NB4 (cell line): ENCODE measurements at regions not wholly inside any gene's neighbourhood (a gene's known extent, or its start where the extent isn't known, plus 50 kb on each side); places are given as distances from the start of the nearest gene placed in this dataset.
A peak's percentile ranks its signal among the peaks of the same experiment; 100 is the strongest.

Experiments used
- DNase-seq: peaks from one replicate; pipeline ENCODE4 v3.0.0; 2010; ENCODE audit warnings: low read depth
- H3K4me3 ChIP-seq: one replicate; pipeline ENCODE4 v1.5.1; 2011; ENCODE audit warnings: mild to moderate bottlenecking, low read depth, low read length, moderate library complexity
- MYC ChIP-seq: IDR thresholded peaks from 2 replicates; pipeline ENCODE4 v1.6.1; 2011; ENCODE audit warnings: low read depth, low read length
- POLR2A ChIP-seq: IDR thresholded peaks from 2 replicates; pipeline ENCODE4 v1.6.1; 2011; ENCODE audit warnings: mild to moderate bottlenecking; ENCODE audit not compliant: insufficient read length; ENCODE audit errors: extremely low read depth
- TF ChIP-seq, protein P1 (sequence below): IDR thresholded peaks from 2 replicates; pipeline ENCODE4 v1.6.1; 2011; ENCODE audit warnings: low read depth, low read length
- TF ChIP-seq, protein P2 (sequence below): IDR thresholded peaks from one replicate; pipeline ENCODE4 v1.5.1; 2012; ENCODE audit warnings: low read depth, low read length

DNA sequence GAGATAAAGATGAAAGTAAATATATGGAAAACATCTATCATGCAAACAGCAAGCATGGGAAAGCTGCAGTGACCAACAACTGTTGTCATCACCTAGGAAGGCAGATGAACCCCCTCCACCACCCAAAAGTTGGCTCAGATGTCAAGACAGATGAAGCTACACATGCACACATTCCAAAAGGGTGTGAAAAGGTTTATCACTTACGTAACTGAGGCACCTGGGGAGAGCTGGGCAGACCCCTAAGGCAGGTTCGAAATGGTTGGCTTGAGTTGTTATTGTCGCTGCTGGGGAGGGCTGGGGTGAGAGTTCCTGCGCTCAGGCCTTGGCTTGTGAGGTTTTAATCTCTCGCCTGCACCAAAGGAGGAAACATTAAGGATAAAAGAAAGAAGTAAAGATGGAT, 355.1 kb upstream of the CHRM3 start:
- no peak for DNase-seq
- no peak for TF ChIP-seq POLR2A
- H3K4me3 ChIP-seq = no peak overlapping the region

DNA sequence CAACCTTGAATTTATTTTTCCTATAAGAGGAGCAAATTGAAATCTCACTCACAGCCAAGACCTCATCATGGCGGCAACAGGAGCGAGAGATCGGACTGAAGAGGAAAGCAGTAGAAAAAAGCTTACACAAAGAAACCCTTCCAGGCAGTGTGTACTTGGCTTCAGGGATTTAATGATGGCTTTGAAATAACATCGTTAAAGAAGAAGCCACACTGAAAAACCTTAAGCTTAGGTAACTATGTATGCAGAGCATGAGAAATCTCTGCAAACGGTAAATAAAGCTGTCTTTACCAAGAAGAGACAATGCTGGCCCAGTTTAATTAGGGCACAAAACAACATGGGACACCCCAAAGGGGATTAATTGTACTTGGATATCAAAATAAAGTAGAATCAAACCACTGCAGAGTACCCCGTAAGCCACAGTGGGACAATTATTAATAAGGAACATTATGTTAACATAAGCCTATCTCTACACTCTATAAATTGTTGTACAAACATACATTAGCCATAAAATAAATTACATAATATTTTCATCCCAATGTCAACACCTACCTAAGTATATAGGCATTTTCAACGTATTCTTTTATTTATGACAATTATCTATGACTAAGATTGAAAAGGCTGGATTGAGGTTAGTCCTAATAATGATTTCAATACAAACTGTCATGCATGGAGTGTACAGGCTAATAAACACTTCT, 360.2 kb upstream of the CHRM3 start:
- TF ChIP-seq MYC (no peak), POLR2A (no peak)
- TF ChIP-seq, protein P1, sequence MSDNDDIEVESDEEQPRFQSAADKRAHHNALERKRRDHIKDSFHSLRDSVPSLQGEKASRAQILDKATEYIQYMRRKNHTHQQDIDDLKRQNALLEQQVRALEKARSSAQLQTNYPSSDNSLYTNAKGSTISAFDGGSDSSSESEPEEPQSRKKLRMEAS = no peak
- TF ChIP-seq, protein P2, sequence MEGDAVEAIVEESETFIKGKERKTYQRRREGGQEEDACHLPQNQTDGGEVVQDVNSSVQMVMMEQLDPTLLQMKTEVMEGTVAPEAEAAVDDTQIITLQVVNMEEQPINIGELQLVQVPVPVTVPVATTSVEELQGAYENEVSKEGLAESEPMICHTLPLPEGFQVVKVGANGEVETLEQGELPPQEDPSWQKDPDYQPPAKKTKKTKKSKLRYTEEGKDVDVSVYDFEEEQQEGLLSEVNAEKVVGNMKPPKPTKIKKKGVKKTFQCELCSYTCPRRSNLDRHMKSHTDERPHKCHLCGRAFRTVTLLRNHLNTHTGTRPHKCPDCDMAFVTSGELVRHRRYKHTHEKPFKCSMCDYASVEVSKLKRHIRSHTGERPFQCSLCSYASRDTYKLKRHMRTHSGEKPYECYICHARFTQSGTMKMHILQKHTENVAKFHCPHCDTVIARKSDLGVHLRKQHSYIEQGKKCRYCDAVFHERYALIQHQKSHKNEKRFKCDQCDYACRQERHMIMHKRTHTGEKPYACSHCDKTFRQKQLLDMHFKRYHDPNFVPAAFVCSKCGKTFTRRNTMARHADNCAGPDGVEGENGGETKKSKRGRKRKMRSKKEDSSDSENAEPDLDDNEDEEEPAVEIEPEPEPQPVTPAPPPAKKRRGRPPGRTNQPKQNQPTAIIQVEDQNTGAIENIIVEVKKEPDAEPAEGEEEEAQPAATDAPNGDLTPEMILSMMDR = no peak
- DNase-seq = no peak
- no peak overlapping the region for H3K4me3 ChIP-seq

DNA sequence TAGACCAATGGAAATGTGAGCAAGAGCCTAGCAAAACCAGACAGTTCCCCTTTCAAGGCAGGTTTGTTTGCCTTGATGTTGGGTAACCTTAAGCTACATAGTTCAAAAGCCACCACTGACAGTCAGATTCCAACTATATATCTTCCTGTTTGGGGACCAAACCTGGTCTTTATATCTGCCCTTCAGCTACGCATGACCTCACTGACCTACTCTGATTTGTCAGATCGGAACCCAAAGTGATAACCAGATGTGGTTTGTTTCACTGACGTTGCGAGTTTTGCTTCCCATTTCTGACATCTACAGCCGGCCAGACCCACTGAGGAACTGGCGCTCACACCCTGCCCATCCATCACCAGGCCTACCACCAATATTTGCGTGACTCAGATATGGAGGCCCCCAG, 361.1 kb upstream of the CHRM3 start:
- TF ChIP-seq POLR2A = no peak
- TF ChIP-seq MYC = no peak
- TF ChIP-seq, protein P2 = no peak
- TF ChIP-seq, protein P1 = no peak
- H3K4me3 ChIP-seq = no peak overlapping the region
- DNase-seq = peak; percentile 1

DNA sequence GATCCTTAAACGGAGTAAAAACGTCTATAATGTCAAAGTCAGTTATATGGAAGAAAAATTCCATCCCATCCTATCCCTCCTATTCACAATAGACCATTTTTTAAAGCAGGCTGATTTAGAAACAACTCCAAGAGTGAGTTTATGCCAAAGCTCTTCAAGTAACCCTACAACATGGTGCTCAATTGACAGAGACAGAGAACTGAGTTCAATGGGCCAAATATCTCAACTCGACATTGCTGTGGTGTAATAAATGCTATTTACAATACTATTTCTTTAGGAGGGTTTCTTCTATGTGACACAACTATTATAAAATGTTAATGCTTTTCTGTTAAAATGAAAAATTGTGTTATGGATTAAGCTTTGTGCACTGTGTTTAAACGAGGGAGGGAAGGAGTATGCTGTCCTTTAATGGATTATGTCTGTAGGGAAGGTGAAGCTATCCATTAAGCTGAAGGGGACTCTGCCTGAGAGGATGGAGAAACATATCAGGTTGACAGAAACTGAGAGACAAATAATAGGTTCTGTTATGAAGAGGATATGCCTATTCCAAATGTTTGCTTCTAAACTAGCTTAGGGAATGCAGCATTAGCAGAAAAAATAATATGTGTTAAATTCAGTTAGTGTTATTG, 362.5 kb upstream of the CHRM3 start:
- H3K4me3 ChIP-seq = no peak overlapping the region
- no peak for DNase-seq
- TF ChIP-seq, protein P2 = no peak
- TF ChIP-seq, protein P1 = no peak
- TF ChIP-seq POLR2A (no peak), MYC (no peak)

DNA sequence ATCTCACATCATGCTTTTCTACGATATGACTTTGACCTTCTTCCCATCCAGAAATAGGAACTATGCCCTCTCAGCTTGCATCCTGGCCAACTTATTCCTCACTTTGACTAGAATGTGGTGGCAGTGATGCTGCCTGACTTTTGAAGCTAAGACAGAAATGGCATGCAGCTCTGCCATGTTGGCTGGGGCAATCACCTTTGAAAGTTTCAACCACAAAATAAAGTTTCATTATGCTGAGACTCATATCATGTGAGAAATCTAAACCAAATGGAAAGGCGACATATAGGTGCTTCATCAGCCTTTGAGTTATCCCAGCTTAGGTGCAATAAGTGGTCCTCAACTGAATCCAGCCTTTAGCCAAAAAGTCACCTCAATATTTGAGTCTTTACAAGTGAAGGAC, 370.0 kb upstream of the CHRM3 start:
- TF ChIP-seq, protein P2 = no peak
- TF ChIP-seq, protein P1 = no peak
- TF ChIP-seq MYC = no peak
- TF ChIP-seq POLR2A = no peak
- no peak overlapping the region for H3K4me3 ChIP-seq
- no peak for DNase-seq

DNA sequence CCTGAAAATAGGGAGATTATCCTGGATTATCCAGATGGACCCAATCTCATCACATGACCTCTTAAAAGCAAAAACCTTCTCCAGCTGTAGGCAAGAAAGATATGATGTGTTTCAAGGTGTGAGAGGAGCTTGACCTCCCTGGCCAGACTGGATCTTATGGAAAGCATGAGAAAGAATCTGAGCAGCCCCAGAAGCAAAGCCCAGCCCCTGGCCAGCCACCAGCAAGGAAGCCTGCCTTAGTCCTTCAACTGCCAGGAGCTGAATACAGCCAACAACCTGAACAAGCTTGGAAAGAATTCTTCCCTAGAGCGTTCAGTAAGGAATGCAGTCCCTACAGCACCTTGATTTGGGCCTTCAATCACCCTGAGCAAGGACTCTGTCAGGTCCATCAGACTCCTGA, 375.0 kb upstream of the CHRM3 start:
- H3K4me3 ChIP-seq = no peak overlapping the region
- no peak for DNase-seq
- TF ChIP-seq MYC = no peak
- TF ChIP-seq POLR2A = no peak
- TF ChIP-seq, protein P2 = no peak
- TF ChIP-seq, protein P1 = no peak
